ENCODE measurements at regions not wholly inside any gene's neighbourhood (a gene's known extent, or its start where the extent isn't known, plus 50 kb on each side); places are given as distances from the start of the nearest gene placed in this dataset.

DNA sequence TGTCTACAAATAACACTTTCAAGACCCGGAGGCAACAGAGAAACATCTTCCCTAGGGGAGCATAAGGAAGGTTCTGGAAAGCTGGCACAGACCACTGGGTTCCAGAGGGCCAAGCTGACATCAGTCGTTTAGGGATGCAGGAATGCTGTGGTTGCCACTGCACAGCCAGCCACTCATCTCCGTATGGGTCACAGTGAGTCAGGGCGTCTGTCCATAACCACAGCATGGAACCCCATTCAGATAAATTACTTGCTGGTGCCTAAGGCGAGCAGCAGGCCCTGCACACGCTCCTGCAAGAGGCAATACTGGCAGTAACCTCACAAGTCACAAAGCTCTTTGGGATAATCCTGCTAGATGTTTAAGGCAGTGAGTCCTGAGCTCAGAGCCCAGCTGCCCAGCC, 140.9 kb upstream of the UBL3 start:
- no peak overlapping the region for H3K27ac ChIP-seq (ENCODE audit: low read depth, low read length)
- H3K36me3 ChIP-seq (ENCODE audit: control insufficient read depth, insufficient read depth, low read length) = no peaks in the 10 kb centered on the region
- H3K4me1 ChIP-seq (ENCODE audit: control insufficient read depth, insufficient read depth, low read length) = no peaks in the 10 kb centered on the region
- H3K27me3 ChIP-seq (ENCODE audit: control insufficient read depth, insufficient read depth, low read length) = no peaks in the 10 kb centered on the region
- no peak overlapping the region for H3K4me3 ChIP-seq (ENCODE audit: low read length)
- no peak overlapping the region for H3K9ac ChIP-seq (ENCODE audit: low read length)

DNA sequence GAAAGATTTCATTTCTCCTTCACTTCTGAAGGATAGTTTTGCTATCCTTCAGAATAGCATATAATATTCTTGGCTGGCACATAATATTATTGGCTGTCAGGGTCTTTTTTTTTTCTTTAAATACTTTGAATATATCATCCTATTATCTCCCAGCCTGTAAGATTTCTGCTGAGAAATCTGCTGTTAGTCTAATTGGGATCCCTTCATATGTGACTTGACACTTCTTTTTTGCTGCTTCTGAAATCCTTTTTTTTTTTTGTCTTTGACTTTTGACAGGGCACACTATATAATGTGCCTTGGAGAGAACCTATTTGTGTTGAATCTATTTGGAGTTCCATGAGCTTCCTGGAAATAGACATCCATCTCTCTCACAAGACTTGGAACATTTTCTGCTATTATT, 136.9 kb upstream of the UBL3 start:
- Histone ChIP-seq H3K9ac (ENCODE audit: low read length) (no peak overlapping the region), H3K4me1 (ENCODE audit: control insufficient read depth, insufficient read depth, low read length) (no peaks in the 10 kb centered on the region), H3K36me3 (ENCODE audit: control insufficient read depth, insufficient read depth, low read length) (no peaks in the 10 kb centered on the region), H3K4me3 (ENCODE audit: low read length) (no peak overlapping the region), H3K27ac (ENCODE audit: low read depth, low read length) (no peak overlapping the region), H3K27me3 (ENCODE audit: control insufficient read depth, insufficient read depth, low read length) (no peaks in the 10 kb centered on the region)

GRCh38 chr13:29980339-29980738, 129.9 kb upstream of the UBL3 start:
- Histone ChIP-seq H3K36me3 (ENCODE audit: control insufficient read depth, insufficient read depth, low read length) (no peaks in the 10 kb centered on the region), H3K4me1 (ENCODE audit: control insufficient read depth, insufficient read depth, low read length) (no peaks in the 10 kb centered on the region), H3K27ac (ENCODE audit: low read depth, low read length) (no peak overlapping the region)

GRCh38 chr13:29978211-29978610, 127.8 kb upstream of the UBL3 start:
- no peaks in the 10 kb centered on the region for H3K36me3 ChIP-seq (ENCODE audit: control insufficient read depth, insufficient read depth, low read length)
- no peaks in the 10 kb centered on the region for H3K27me3 ChIP-seq (ENCODE audit: control insufficient read depth, insufficient read depth, low read length)
- no peak overlapping the region for H3K27ac ChIP-seq (ENCODE audit: low read depth, low read length)
- H3K9ac ChIP-seq (ENCODE audit: low read length) = no peak overlapping the region
- no peak overlapping the region for H3K4me3 ChIP-seq (ENCODE audit: low read length)
- H3K4me1 ChIP-seq (ENCODE audit: control insufficient read depth, insufficient read depth, low read length) = no peaks in the 10 kb centered on the region

More at GRCh38 chr13:29980339-29980738, 129.9 kb upstream of the UBL3 start:
- Histone ChIP-seq H3K4me3 (ENCODE audit: low read length) (no peak overlapping the region), H3K9ac (ENCODE audit: low read length) (no peak overlapping the region), H3K27me3 (ENCODE audit: control insufficient read depth, insufficient read depth, low read length) (no peaks in the 10 kb centered on the region)

DNA sequence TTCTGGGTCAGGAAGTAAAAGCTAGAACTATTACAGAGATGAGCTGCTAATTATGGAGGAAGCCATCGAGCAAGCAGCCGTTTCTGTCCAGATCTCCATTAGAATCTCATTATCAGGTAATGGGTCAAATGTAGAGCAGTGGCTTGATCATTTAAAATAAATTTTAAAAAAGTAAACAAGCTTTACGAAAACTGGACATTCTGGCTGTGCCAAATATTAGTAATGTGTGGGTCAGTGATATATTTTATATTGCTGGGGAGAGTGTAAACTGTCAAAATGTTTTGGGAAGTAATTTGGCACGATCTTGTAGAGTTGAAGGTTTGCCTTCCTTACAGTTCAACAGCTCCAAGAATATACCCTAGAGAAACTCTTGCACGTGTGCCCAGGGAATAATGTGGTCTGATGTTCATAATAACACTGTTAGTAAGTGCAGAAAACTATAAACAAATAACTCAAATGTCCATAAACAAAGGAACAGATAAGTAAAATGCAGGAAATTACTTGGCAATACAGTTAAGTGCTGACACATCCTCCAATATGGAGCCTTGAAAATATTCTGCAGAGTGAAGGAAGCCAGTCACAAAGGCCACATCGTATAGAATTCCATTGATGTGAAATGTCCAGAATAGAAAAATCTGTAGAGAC, 127.2 kb upstream of the UBL3 start:
- H3K36me3 ChIP-seq (ENCODE audit: control insufficient read depth, insufficient read depth, low read length) = no peaks in the 10 kb centered on the region
- no peak overlapping the region for H3K9ac ChIP-seq (ENCODE audit: low read length)
- no peak overlapping the region for H3K4me3 ChIP-seq (ENCODE audit: low read length)
- H3K4me1 ChIP-seq (ENCODE audit: control insufficient read depth, insufficient read depth, low read length) = no peaks in the 10 kb centered on the region
- H3K27me3 ChIP-seq (ENCODE audit: control insufficient read depth, insufficient read depth, low read length) = no peaks in the 10 kb centered on the region
- no peak overlapping the region for H3K27ac ChIP-seq (ENCODE audit: low read depth, low read length)

DNA sequence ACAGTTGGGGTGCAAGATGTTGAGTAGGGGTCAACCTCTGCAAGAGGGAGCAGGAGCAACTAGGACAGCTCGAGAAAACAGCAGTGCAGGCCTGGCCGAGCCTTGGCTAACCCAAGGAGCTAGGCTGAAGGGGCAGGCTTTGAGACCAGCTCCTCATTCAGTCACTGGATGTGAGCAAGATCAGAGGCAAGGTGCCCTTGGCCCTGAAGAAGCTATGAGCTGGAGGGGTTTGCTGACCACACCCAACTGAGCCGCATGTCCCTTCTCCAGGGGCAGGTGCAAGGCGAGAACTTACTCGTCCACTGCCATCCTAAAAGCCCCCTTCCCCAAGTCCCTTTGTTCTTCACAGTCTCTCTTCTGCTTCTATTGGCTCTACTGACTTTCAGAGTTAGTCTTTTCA, 126.1 kb upstream of the UBL3 start:
- no peak overlapping the region for H3K9ac ChIP-seq (ENCODE audit: low read length)
- H3K27me3 ChIP-seq (ENCODE audit: control insufficient read depth, insufficient read depth, low read length) = no peaks in the 10 kb centered on the region
- no peak overlapping the region for H3K4me3 ChIP-seq (ENCODE audit: low read length)
- no peaks in the 10 kb centered on the region for H3K4me1 ChIP-seq (ENCODE audit: control insufficient read depth, insufficient read depth, low read length)
- no peak overlapping the region for H3K27ac ChIP-seq (ENCODE audit: low read depth, low read length)
- H3K36me3 ChIP-seq (ENCODE audit: control insufficient read depth, insufficient read depth, low read length) = no peaks in the 10 kb centered on the region

DNA sequence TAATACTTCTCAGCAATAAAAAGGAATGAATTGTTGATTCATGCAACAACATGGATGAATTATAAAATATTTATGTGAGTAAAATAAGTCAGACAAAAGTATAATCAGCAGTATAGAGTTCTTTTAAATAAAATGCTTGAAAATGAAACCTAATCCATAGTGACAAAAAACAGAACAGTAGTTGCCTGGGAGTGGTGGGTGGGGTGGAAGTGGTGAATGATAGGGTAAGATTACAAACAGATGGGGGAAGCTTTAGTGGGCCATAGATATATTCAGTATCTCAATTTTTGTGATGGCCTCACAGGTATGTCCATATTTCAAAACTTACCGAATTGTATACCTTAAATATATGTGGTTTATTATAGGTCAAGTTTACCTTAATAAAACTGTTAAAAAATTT, 124.9 kb upstream of the UBL3 start:
- Histone ChIP-seq H3K9ac (ENCODE audit: low read length) (no peak overlapping the region), H3K4me3 (ENCODE audit: low read length) (no peak overlapping the region), H3K4me1 (ENCODE audit: control insufficient read depth, insufficient read depth, low read length) (no peaks in the 10 kb centered on the region), H3K36me3 (ENCODE audit: control insufficient read depth, insufficient read depth, low read length) (no peaks in the 10 kb centered on the region), H3K27ac (ENCODE audit: low read depth, low read length) (no peak overlapping the region), H3K27me3 (ENCODE audit: control insufficient read depth, insufficient read depth, low read length) (no peaks in the 10 kb centered on the region)

DNA sequence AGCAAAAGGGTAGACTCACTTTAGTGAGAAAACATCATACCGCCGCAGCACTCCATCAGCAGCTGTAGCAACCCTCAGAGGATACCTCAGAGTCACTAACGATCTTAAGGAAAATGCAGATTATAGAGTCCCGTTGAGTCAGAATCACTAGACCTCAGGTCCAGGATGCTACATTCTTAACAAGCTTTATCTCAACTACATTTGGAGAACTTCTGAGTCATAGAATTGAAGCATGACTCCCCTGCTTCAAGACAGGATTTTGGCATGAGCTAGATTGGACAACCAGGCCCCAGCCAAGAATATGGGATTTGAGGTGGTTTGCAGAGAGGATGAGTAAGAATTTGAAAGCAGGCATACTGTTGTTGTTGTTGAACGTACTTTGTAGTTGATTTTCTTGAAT, 118.9 kb upstream of the UBL3 start:
- Histone ChIP-seq H3K27me3 (ENCODE audit: control insufficient read depth, insufficient read depth, low read length) (no peaks in the 10 kb centered on the region), H3K9ac (ENCODE audit: low read length) (no peak overlapping the region), H3K36me3 (ENCODE audit: control insufficient read depth, insufficient read depth, low read length) (no peaks in the 10 kb centered on the region), H3K27ac (ENCODE audit: low read depth, low read length) (no peak overlapping the region), H3K4me1 (ENCODE audit: control insufficient read depth, insufficient read depth, low read length) (no peaks in the 10 kb centered on the region), H3K4me3 (ENCODE audit: low read length) (no peak overlapping the region)

GRCh38 chr13:29964181-29964845, 113.9 kb upstream of the UBL3 start:
- H3K27ac ChIP-seq (ENCODE audit: low read depth, low read length) = no peak overlapping the region

GRCh38 chr13:29963089-29963488, 112.7 kb upstream of the UBL3 start:
- Histone ChIP-seq H3K4me3 (ENCODE audit: low read length) (no peak overlapping the region), H3K27ac (ENCODE audit: low read depth, low read length) (no peak overlapping the region), H3K27me3 (ENCODE audit: control insufficient read depth, insufficient read depth, low read length) (peaks cover 2% of the 10 kb centered on the region), H3K36me3 (ENCODE audit: control insufficient read depth, insufficient read depth, low read length) (no peaks in the 10 kb centered on the region), H3K4me1 (ENCODE audit: control insufficient read depth, insufficient read depth, low read length) (no peaks in the 10 kb centered on the region), H3K9ac (ENCODE audit: low read length) (no peak overlapping the region)

More at GRCh38 chr13:29964181-29964845, 113.9 kb upstream of the UBL3 start:
- Histone ChIP-seq H3K36me3 (ENCODE audit: control insufficient read depth, insufficient read depth, low read length) (no peaks in the 10 kb centered on the region), H3K27me3 (ENCODE audit: control insufficient read depth, insufficient read depth, low read length) (peaks cover 2% of the 10 kb centered on the region), H3K4me1 (ENCODE audit: control insufficient read depth, insufficient read depth, low read length) (no peaks in the 10 kb centered on the region), H3K9ac (ENCODE audit: low read length) (no peak overlapping the region), H3K4me3 (ENCODE audit: low read length) (no peak overlapping the region)

DNA sequence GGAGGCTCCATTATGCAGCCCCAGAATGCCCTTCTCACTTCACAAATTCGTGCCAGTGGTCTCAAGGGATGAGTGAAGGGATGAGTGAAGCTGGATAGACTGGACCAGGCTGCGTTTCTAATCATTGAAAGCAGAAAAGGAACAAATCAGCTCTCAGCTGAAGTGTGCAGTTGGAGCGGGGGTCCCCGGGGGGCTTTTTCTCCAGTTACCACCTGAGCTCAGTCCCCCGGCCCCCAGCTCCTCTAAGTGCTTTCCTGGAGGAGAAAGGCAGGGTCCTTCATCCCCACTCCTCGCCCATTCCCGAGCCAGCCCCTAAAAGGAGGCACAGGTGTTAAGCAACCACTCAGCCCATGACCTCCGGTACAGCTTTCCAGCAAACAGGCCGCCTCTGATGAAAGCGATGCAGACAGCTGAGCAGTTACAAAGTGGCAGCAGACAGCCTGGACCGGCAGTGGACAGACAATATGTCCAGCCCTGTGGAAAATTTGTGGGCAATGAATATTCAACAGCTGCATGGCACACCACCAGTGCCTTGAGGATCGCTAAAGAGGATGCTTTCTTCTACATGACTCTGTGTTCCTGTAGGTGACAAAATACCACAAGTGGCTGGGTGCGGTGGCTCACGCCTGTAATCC, 110.7 kb upstream of the UBL3 start:
- no peaks in the 10 kb centered on the region for H3K36me3 ChIP-seq (ENCODE audit: control insufficient read depth, insufficient read depth, low read length)
- H3K9ac ChIP-seq (ENCODE audit: low read length) = no peak overlapping the region
- H3K27me3 ChIP-seq (ENCODE audit: control insufficient read depth, insufficient read depth, low read length) = peaks cover 2% of the 10 kb centered on the region
- H3K27ac ChIP-seq (ENCODE audit: low read depth, low read length) = no peak overlapping the region
- no peak overlapping the region for H3K4me3 ChIP-seq (ENCODE audit: low read length)
- H3K4me1 ChIP-seq (ENCODE audit: control insufficient read depth, insufficient read depth, low read length) = no peaks in the 10 kb centered on the region

GRCh38 chr13:29959603-29960002, 109.2 kb upstream of the UBL3 start:
- peaks cover 5% of the 10 kb centered on the region for H3K27me3 ChIP-seq (ENCODE audit: control insufficient read depth, insufficient read depth, low read length)

GRCh38 chr13:29959086-29959485, 108.7 kb upstream of the UBL3 start:
- H3K4me1 ChIP-seq (ENCODE audit: control insufficient read depth, insufficient read depth, low read length) = no peaks in the 10 kb centered on the region
- H3K9ac ChIP-seq (ENCODE audit: low read length) = no peak overlapping the region
- peaks cover 5% of the 10 kb centered on the region for H3K27me3 ChIP-seq (ENCODE audit: control insufficient read depth, insufficient read depth, low read length)
- no peak overlapping the region for H3K4me3 ChIP-seq (ENCODE audit: low read length)
- no peak overlapping the region for H3K27ac ChIP-seq (ENCODE audit: low read depth, low read length)
- H3K36me3 ChIP-seq (ENCODE audit: control insufficient read depth, insufficient read depth, low read length) = no peaks in the 10 kb centered on the region

More at GRCh38 chr13:29959603-29960002, 109.2 kb upstream of the UBL3 start:
- Histone ChIP-seq H3K9ac (ENCODE audit: low read length) (no peak overlapping the region), H3K27ac (ENCODE audit: low read depth, low read length) (no peak overlapping the region), H3K36me3 (ENCODE audit: control insufficient read depth, insufficient read depth, low read length) (no peaks in the 10 kb centered on the region), H3K4me3 (ENCODE audit: low read length) (no peak overlapping the region), H3K4me1 (ENCODE audit: control insufficient read depth, insufficient read depth, low read length) (no peaks in the 10 kb centered on the region)

Measured in rectal smooth muscle tissue (tissue), 1 donor.